Glomerular endothelial cell (primary cell): ENCODE measurements at regions not wholly inside any gene's neighbourhood (a gene's known extent, or its start where the extent isn't known, plus 50 kb on each side); places are given as distances from the start of the nearest gene placed in this dataset.

ENCODE experiments used
- DNase-seq: peaks from one replicate; pipeline ENCODE4 v3.0.0-alpha.2; 2011; ENCODE audit warnings: low read depth, low spot score; ENCODE audit errors: extremely low read depth

DNA sequence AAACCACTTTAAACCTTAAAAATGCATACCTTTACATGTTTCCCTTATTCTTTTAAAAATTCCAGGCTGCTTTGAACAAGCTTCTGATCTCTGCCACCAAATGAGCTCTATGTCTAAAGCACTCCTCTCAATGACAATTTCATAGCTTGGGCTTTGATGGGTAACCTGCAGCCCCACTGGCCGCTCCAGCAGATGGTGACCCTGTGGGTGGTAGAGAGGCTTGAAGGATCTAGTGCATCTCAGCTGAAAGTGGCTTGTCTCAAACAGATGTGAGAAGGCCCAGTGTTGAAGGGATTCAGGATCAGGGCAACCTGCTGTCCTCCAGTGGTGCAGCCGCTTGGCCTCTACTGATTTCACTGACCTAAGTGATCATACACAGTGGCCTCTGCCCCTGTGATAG is 84.7 kb upstream of the IRF2BP2 start:
- DNase-seq, result no peak

DNA sequence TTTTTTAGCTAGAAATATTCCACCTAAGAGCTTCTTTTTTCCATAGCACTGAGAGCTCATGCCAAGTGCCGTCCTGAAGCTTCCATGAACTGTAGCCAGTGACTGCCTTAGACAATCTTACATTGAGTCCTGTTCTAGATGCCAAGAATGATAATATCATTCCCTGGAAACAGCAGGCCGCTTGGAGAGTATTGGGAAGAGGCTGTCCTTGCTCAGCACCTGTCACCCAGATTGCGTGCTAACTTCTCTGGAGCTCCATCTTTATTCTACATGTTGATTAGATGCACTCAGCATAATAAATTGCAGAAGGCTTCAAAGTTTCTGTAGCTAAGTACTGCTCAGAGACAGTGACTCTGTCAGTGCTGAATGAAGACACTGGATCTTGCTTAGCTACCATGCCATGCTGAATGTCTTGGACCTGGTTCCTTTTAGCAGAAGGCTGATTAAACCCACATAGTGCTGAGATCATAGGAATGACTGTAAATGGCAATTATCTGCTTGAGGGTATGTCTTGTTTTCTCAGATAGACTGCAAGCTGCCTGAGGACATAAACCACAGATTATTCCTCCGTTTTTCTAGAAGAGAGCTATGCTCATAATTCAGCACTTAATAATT is 83.1 kb upstream of the IRF2BP2 start:
- no peak for DNase-seq

GRCh38 chr1:234691567-234691966 is 81.6 kb upstream of the IRF2BP2 start:
- DNase-seq, result no peak

DNA sequence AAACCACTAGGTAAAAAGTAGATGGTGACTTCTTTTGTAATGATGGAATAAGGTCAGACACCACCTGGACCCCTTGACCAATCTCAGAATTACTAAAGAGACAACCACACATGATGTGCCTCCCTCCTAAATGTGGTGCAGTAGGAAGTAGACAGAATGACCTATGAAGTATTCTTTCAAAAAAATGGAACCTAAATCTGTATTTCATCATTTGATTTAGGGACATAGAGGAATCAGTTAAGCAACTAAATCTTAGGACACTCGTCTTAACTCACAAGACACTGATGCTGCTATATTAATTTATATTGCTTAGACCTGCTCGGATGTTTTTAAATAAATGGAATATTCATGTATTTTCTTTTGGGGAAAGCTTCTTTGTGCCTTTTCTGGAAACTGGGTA is 80.9 kb upstream of the IRF2BP2 start:
- DNase-seq, result no peak

DNA sequence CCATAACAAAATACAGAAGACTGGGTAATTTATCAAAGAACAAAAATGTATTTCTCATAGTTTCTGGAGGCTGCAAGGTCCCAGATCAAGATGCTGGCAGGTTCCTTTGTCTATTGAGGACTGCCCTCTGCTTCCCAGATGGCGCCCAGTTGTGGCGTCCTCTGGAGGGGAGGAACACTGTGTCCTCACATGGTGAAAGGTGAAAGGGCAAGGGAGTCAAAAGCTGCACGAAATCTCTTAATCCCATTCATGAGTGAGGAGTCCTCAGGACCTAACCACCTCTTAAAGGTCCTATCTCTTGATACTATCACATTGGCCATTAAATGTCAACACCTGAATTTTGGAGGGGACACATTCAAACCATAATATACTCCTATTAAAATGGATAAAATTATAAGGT is 79.3 kb upstream of the IRF2BP2 start:
- DNase-seq, result no peak

GRCh38 chr1:234687011-234687410 is 77.0 kb upstream of the IRF2BP2 start:
- DNase-seq, result no peak

- no peak for DNase-seq
Observed at GRCh38 chr1:234686035-234686434, 76.1 kb upstream of the IRF2BP2 start.

DNA sequence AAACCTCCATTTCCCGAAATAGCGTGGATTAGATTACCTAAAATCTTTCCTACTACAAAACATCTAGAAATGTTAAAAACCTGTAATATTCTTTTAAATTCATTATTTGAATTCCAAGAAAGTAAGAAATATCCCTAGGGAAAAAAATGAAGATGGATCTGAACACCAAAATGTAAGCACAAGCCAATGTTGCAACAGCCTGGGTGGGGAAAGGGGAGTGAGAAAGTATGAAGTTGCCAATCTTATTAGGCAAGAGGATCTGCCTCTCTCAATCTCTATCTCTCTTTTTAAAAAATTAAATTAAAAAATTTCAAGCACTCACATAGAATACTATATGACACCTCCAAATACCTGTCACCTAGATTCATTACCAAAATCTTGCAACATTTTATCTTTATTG is 74.9 kb upstream of the IRF2BP2 start:
- DNase-seq, result no peak

DNA sequence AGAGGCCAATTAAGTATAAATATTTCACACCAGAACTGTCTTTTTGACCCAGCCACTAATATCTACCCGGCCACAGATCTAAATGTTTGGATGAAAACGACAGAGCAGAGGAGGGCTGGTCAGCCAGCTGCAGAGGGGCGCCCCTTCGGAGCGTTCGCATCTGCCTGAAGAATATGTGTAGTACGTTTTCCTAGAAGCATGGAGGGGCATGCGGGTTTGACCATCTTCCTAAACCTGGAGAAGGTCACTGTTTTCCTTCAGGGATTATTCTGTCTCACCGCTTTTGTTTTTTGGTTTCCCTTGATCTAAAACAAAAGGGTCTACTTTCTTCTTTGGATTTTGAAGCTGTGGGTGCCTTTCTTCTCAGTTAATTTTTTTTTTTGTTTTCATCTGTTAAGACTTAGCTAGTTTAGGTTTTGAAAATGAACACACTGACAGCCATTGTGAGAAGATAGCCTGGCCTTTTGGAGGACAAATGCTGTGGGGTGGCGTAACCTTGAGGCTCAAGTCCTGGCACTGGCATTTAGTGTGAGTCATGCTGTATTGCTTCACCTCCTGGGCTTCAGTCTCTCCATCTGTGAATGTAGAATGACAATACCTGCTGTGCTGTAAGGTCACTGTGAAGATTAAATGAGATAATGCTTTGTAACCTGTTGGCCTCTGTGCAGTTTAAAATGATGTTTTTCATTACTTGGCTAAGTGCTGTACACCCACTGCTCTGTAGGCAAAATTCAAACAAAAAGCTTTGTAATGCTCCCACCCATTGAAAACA is 74.1 kb upstream of the IRF2BP2 start:
- DNase-seq, result no peak

DNA sequence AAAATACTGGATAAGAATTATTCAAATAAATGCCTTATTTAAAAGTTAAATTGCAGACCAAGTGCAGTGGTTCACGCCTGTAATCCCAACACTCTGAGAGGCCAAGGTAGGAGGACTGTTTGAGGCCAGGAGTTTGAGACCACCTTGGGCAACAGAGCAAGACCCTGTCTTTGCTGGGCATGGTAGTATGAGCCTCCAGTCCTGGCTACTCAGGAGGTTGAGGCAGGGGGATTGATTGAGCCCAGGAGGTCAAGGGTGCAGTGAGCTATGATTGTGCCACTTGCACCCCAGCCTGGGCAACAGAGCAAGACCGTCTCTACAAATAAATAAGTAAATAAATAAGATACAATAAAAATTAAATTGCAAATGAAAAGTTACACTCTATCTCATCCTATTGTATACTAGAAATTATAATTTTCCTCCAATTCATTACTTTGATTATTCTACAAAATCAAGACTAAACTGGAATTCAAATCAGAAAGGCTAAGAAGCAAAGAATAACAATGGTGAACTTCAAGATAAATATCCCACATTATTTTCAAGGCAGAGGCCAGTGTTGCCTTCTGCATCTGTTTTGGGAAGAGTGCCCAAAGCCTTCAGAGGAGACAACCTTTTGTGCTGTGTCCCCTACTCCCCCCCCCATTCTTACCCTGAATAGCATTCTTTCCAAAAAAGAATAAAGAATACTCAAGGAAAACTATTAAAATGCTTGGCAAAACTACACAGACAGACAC is 73.3 kb upstream of the IRF2BP2 start:
- no peak for DNase-seq

DNA sequence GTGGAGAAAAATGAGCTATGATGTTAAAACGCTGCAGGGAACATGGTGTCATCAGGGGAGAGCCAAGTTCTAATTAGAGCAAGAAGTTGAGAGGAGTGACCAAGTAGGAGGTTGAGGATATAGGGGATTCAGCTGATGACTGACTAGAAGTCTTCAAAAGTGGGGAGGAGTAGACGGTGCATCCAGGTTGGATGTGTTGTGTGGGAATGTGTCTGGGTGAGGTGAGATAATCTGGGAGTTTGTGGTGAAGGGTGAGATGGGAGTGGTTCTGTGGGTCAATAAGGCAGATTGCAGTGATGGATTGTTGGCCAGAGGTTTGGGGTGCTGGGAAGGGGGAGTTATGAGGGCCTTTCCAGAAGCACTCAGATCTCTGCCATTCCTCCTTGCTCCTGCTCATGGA is 72.0 kb upstream of the IRF2BP2 start:
- no peak for DNase-seq

DNA sequence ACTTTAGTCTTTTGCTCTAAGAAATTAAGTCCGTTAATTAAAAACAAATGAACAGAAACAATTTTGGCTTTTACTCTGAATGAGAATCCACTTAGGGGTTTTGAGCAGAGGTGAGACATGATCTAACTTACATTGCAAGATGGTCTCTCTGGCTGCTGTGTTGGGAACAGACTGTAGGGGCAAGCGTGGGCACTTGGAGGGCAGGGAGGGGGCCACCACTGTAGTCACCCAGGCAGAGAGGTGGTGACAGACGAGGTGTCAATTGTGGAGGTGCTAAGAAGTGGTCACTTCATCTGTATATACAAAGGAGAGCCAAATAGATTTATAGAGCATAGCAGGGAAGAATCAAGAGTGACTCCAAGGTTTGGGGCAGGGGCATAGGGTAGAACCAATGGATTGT is 71.1 kb upstream of the IRF2BP2 start:
- no peak for DNase-seq

- DNase-seq, result no peak
Observed at GRCh38 chr1:234680331-234680904, 70.4 kb upstream of the IRF2BP2 start.

- DNase-seq, result peak; percentile 22
Observed at GRCh38 chr1:234676103-234676594, 66.2 kb upstream of the IRF2BP2 start.

GRCh38 chr1:234675572-234675971 is 65.6 kb upstream of the IRF2BP2 start:
- no peak for DNase-seq

DNA sequence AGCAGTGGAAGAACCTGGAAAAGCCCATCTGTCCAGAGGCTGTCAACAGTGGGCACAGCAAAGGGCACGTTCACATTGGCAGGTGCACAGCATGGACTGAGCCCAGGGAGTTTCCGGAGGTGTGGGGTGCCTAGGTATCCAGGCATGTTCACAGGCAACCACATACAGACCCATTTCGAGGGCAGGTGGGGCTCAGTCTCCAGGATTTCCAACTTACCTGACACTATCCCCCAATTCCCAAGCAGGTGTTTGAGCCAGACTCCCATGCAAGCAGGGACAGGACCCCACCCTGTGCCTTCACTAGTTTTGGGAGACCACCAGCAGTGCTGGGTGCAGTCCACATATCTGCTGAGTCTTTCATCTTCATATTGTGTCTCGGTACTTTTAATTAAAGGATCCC is 65.0 kb upstream of the IRF2BP2 start:
- DNase-seq, result no peak

DNA sequence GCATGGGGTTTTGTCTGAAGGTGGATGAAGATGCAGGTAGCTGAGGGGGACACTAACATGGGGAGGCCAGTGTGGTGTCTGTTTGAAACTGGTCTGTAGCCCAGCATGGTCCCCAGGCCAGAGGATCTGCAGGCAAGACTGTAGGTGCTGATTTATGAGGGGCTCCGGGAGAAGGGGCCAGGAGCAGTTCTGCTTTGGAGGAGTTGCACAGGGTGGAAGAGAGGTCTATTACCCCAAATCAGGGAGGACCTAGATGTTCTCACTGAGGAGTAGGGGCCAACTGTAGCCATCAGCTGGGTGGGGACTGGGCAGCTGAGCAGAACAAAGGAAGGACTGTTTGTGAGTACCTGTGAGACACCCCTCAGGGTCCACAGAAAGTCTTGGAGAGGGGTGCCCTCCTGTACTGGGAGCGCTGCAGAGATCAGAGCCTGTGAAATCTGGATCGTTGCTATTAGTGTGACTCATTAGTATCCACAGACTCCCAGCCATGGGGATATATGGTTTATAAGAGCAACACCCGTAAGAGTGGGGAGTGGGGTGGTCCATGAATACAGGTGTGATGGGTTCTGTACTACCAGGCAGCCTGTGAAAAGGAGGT is 64.3 kb upstream of the IRF2BP2 start:
- DNase-seq, result no peak

GRCh38 chr1:234672349-234673135 is 62.6 kb upstream of the IRF2BP2 start:
- no peak for DNase-seq

- DNase-seq, result no peak
Observed at GRCh38 chr1:234670967-234671626, 61.1 kb upstream of the IRF2BP2 start.

GRCh38 chr1:234669499-234669898 is 59.5 kb upstream of the IRF2BP2 start:
- DNase-seq, result no peak
